ENCODE measurements at regions not wholly inside any gene's neighbourhood (a gene's known extent, or its start where the extent isn't known, plus 50 kb on each side); places are given as distances from the start of the nearest gene placed in this dataset.

GRCh38 chr1:87652176-87652575 is 323.5 kb downstream of the LMO4 start:
- Histone ChIP-seq H3K36me3 (ENCODE audit: control insufficient read depth, insufficient read depth, low read length) (no peaks in the 10 kb centered on the region), H3K27me3 (replicated peaks; ENCODE audit: control insufficient read depth, insufficient read depth, low read length) (no peaks in the 10 kb centered on the region), H3K9me3 (no peaks in the 10 kb centered on the region), H3K4me3 (ENCODE audit: low read depth, low read length) (no peak overlapping the region), H3K4me1 (no peaks in the 10 kb centered on the region)
- intact Hi-C loops (cut with micrococcal nuclease; ENCODE audit: unreplicated experiment): no loop called here
- DNase-seq: no peak
- Mint-ChIP-seq H3K9me3 (ENCODE audit: unreplicated experiment) (no peaks in the 10 kb centered on the region), H3K27me3 (ENCODE audit: insufficient read depth, unreplicated experiment) (no peaks in the 10 kb centered on the region), H3K4me1 (ENCODE audit: low read depth, unreplicated experiment) (peaks cover 10% of the 10 kb centered on the region), H3K27ac (ENCODE audit: unreplicated experiment) (no peak overlapping the region), H3K4me3 (ENCODE audit: unreplicated experiment) (no peak overlapping the region), H3K36me3 (ENCODE audit: insufficient read depth, unreplicated experiment) (no peaks in the 10 kb centered on the region)
- ChIA-PET POLR2A (no interaction called here), CTCF (no interaction called here)
- BruUV-seq (replicated peaks): no TSS peak
- no peak for TF ChIP-seq CTCF (IDR thresholded peaks at IDR 0.05; ENCODE audit: insufficient read depth in 1 of 2, low read depth in 1 of 2, low read length in 1 of 2, severe bottlenecking in 1 of 2, unreplicated experiment in 1 of 2)

GRCh38 chr1:87665151-87665550 is 336.5 kb downstream of the LMO4 start:
- peaks cover 6% of the 10 kb centered on the region for H3K4me1 Mint-ChIP-seq (ENCODE audit: low read depth, unreplicated experiment)
- DNase-seq: no peak

DNA sequence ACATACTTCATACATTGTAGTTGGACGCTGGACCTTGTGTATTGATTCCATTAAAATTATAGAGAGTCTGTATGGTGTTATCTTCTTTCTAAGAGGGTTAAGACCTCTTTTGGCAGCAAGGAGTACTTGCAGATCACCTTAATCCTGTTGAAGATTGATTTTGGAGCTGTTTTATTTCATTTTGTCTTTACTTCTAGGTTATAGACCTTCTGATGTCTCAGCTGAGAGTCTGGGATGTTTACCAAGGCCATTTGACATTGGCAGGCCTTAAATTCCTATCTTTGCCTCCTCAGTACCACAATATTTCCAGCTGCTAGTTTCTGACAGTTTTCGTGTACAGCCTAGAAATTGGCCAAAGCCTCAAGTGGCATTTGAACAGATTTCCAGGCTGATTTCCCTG is 338.0 kb downstream of the LMO4 start:
- BruUV-seq (replicated peaks): no TSS peak
- intact Hi-C loops (cut with micrococcal nuclease; ENCODE audit: unreplicated experiment): no loop called here

More at GRCh38 chr1:87665151-87665550, 336.5 kb downstream of the LMO4 start:
- Histone ChIP-seq H3K4me1 (no peaks in the 10 kb centered on the region), H3K4me3 (ENCODE audit: low read depth, low read length) (no peak overlapping the region), H3K27me3 (replicated peaks; ENCODE audit: control insufficient read depth, insufficient read depth, low read length) (no peaks in the 10 kb centered on the region), H3K36me3 (ENCODE audit: control insufficient read depth, insufficient read depth, low read length) (no peaks in the 10 kb centered on the region), H3K9me3 (no peaks in the 10 kb centered on the region)
- intact Hi-C loops (cut with micrococcal nuclease; ENCODE audit: unreplicated experiment): no loop called here
- no peak overlapping the region for H3K4me3 Mint-ChIP-seq (ENCODE audit: unreplicated experiment)
- BruUV-seq (replicated peaks): no TSS peak
- ChIA-PET CTCF (no interaction called here), POLR2A (no interaction called here)
- no peaks in the 10 kb centered on the region for H3K27me3 Mint-ChIP-seq (ENCODE audit: insufficient read depth, unreplicated experiment)
- no peak overlapping the region for H3K27ac Mint-ChIP-seq (ENCODE audit: unreplicated experiment)
- no peaks in the 10 kb centered on the region for H3K36me3 Mint-ChIP-seq (ENCODE audit: insufficient read depth, unreplicated experiment)
- peaks cover 24% of the 10 kb centered on the region for H3K9me3 Mint-ChIP-seq (ENCODE audit: unreplicated experiment)
- no peak for TF ChIP-seq CTCF (IDR thresholded peaks at IDR 0.05; ENCODE audit: insufficient read depth in 1 of 2, low read depth in 1 of 2, low read length in 1 of 2, severe bottlenecking in 1 of 2, unreplicated experiment in 1 of 2)

More for the DNA sequence above, 338.0 kb downstream of the LMO4 start:
- no peak overlapping the region for H3K4me3 ChIP-seq (ENCODE audit: low read depth, low read length)
- Mint-ChIP-seq H3K4me1 (ENCODE audit: low read depth, unreplicated experiment) (peaks cover 6% of the 10 kb centered on the region), H3K9me3 (ENCODE audit: unreplicated experiment) (peaks cover 24% of the 10 kb centered on the region), H3K27ac (ENCODE audit: unreplicated experiment) (no peak overlapping the region), H3K36me3 (ENCODE audit: insufficient read depth, unreplicated experiment) (no peaks in the 10 kb centered on the region), H3K4me3 (ENCODE audit: unreplicated experiment) (no peak overlapping the region), H3K27me3 (ENCODE audit: insufficient read depth, unreplicated experiment) (no peaks in the 10 kb centered on the region)
- ChIA-PET POLR2A (no interaction called here), CTCF (no interaction called here)
- no peak for TF ChIP-seq CTCF (IDR thresholded peaks at IDR 0.05; ENCODE audit: insufficient read depth in 1 of 2, low read depth in 1 of 2, low read length in 1 of 2, severe bottlenecking in 1 of 2, unreplicated experiment in 1 of 2)
- no peak for DNase-seq
- H3K4me1 ChIP-seq: no peaks in the 10 kb centered on the region
- no peaks in the 10 kb centered on the region for H3K36me3 ChIP-seq (ENCODE audit: control insufficient read depth, insufficient read depth, low read length)
- H3K27me3 ChIP-seq (replicated peaks; ENCODE audit: control insufficient read depth, insufficient read depth, low read length): no peaks in the 10 kb centered on the region
- H3K9me3 ChIP-seq: no peaks in the 10 kb centered on the region

All from Caco-2 (cell line).